ENCODE measurements at regions not wholly inside any gene's neighbourhood (a gene's known extent, or its start where the extent isn't known, plus 50 kb on each side); places are given as distances from the start of the nearest gene placed in this dataset.

DNA sequence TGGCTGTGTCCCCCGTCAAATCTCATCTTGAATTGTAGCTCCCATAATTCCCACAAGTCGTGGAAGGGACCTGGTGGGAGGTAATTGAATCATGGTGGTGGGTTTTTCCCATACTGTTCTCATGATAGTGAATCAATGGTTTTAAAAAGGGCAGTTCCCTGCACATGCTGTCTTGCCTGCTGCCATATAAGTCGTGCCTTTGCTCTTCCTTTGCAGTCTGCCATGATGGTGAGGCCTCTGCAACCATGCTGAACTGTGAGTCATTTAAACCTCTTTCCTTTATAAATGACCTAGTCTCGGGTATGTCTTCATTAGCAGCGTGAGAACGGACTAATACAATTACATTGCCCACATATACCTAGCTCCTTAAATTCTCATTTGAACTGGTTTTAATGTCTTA, 353.0 kb upstream of the KLF4 start:
- Histone ChIP-seq H4K8ac (replicated peaks; ENCODE audit: insufficient read length, low read depth, low read length) (no peak overlapping the region), H3K27me3 (ENCODE audit: insufficient read depth, low read length) (no peaks in the 10 kb centered on the region), H4K20me1 (ENCODE audit: control insufficient read depth, insufficient read depth, insufficient read length) (no peaks in the 10 kb centered on the region), H2AK5ac (ENCODE audit: insufficient read length, low read length) (no peak overlapping the region), H2BK5ac (ENCODE audit: insufficient read length, low read length) (no peak overlapping the region), H3K18ac (ENCODE audit: insufficient read length, low read depth, low read length) (no peak overlapping the region), H4K5ac (ENCODE audit: insufficient read length, low read depth, low read length) (no peak overlapping the region), H3K9ac (ENCODE audit: extremely low read depth, insufficient read length, low read length) (no peak overlapping the region), H3K23me2 (ENCODE audit: insufficient read length, low read depth, low read length, poor library complexity, severe bottlenecking) (no peaks in the 10 kb centered on the region), H2BK120ac (ENCODE audit: low read depth, low read length, poor library complexity, severe bottlenecking) (no peak overlapping the region), H3T11ph (ENCODE audit: low read length) (no peak overlapping the region), H3K27ac (ENCODE audit: insufficient read length, low read depth, low read length) (no peak overlapping the region), H2BK12ac (ENCODE audit: insufficient read length, low read depth, low read length) (no peak overlapping the region), H2BK20ac (ENCODE audit: low read depth, low read length, poor library complexity, severe bottlenecking) (no peak overlapping the region), H3K79me1 (ENCODE audit: insufficient read depth, low read depth, low read length, poor library complexity, severe bottlenecking) (no peaks in the 10 kb centered on the region), H3K9me3 (ENCODE audit: control insufficient read depth, low read depth, low read length) (no peaks in the 10 kb centered on the region), H4K91ac (ENCODE audit: insufficient read length, low read depth, low read length) (no peak overlapping the region), H3K14ac (ENCODE audit: insufficient read depth, low read length) (no peak overlapping the region), H2BK15ac (ENCODE audit: low read depth, low read length) (no peak overlapping the region), H3K23ac (ENCODE audit: insufficient read length, low read depth, low read length) (no peak overlapping the region), H3K56ac (ENCODE audit: insufficient read length, low read depth, low read length) (no peak overlapping the region), H3K4me1 (ENCODE audit: insufficient read depth, low read length) (no peaks in the 10 kb centered on the region), H3K79me2 (ENCODE audit: insufficient read depth, low read length) (no peaks in the 10 kb centered on the region), H3K4me2 (ENCODE audit: insufficient read depth, insufficient read length, low read length) (no peak overlapping the region), H3K4ac (ENCODE audit: low read depth, low read length) (no peak overlapping the region), H2AFZ (ENCODE audit: low read length) (no peak overlapping the region)
- Mint-ChIP-seq H3K4me3 (no peak overlapping the region), H3K27ac (no peak overlapping the region), H3K4me1 (peaks cover 3 to 5% of the 10 kb centered on the region in 2 experiments; a peak in 3 of 4 replicates), H3K36me3 (ENCODE audit: insufficient read depth in 1 of 3, low read depth in 3 of 3) (no peaks in the 10 kb centered on the region), H3K9me3 (no peaks in the 10 kb centered on the region; a peak in 1 of 5 replicates), H3K27me3 (ENCODE audit: low read depth) (no peaks in the 10 kb centered on the region)
- WGBS (ENCODE audit: extremely low coverage, insufficient read length, low lambda C conversion rate) = no CpG with 5 or more reads among the region's 6 CpGs
- TF ChIP-seq, protein P1, sequence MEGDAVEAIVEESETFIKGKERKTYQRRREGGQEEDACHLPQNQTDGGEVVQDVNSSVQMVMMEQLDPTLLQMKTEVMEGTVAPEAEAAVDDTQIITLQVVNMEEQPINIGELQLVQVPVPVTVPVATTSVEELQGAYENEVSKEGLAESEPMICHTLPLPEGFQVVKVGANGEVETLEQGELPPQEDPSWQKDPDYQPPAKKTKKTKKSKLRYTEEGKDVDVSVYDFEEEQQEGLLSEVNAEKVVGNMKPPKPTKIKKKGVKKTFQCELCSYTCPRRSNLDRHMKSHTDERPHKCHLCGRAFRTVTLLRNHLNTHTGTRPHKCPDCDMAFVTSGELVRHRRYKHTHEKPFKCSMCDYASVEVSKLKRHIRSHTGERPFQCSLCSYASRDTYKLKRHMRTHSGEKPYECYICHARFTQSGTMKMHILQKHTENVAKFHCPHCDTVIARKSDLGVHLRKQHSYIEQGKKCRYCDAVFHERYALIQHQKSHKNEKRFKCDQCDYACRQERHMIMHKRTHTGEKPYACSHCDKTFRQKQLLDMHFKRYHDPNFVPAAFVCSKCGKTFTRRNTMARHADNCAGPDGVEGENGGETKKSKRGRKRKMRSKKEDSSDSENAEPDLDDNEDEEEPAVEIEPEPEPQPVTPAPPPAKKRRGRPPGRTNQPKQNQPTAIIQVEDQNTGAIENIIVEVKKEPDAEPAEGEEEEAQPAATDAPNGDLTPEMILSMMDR (conservative IDR thresholded peaks at IDR 0.05) = no peak
- DNase-seq = no peak
